Karpas-422 (cell line): ENCODE measurements at regions not wholly inside any gene's neighbourhood (a gene's known extent, or its start where the extent isn't known, plus 50 kb on each side); places are given as distances from the start of the nearest gene placed in this dataset.

Source experiments
- DNase-seq: peaks from one replicate; pipeline ENCODE4 v3.0.0-alpha.2; 2015
- H2AFZ ChIP-seq: fragments of 200-600 bp; sonication (generic); 2 replicates; pipeline ENCODE4 v1.6.1; 2014; ENCODE audit warnings: antibody characterized with exemption, low read length, mixed read lengths
- H3K27ac ChIP-seq: fragments of 200-600 bp; sonication (generic); 2 replicates; pipeline ENCODE4 v1.5.1; 2014; ENCODE audit warnings: mild to moderate bottlenecking, low read length, moderate library complexity
- H3K27me3 ChIP-seq: fragments of 200-600 bp; sonication (generic); 2 replicates; pipeline ENCODE4 v1.6.1; 2014; ENCODE audit warnings: low read length, mixed read lengths
- H3K36me3 ChIP-seq: fragments of 200-600 bp; sonication (generic); 2 replicates; pipeline ENCODE4 v1.6.1; 2014; ENCODE audit warnings: low read length, mixed read lengths; ENCODE audit not compliant: insufficient read depth
- H3K4me1 ChIP-seq: fragments of 200-600 bp; sonication (generic); 2 replicates; pipeline ENCODE4 v1.6.1; 2014; ENCODE audit warnings: mild to moderate bottlenecking, low read length, mixed read lengths
- H3K4me2 ChIP-seq: fragments of 200-600 bp; sonication (generic); 2 replicates; pipeline ENCODE4 v1.6.1; 2014; ENCODE audit warnings: low read length, low read depth, mild to moderate bottlenecking; ENCODE audit not compliant: poor library complexity, severe bottlenecking
- H3K4me3 ChIP-seq: fragments of 200-600 bp; sonication (generic); 2 replicates; pipeline ENCODE4 v1.5.1; 2014; ENCODE audit warnings: mild to moderate bottlenecking, antibody characterized with exemption, low read length, mixed read lengths
- H3K79me2 ChIP-seq: fragments of 200-600 bp; sonication (generic); 2 replicates; pipeline ENCODE4 v1.6.1; 2014; ENCODE audit warnings: mild to moderate bottlenecking, low read length, mixed read lengths
- H3K9ac ChIP-seq: fragments of 200-600 bp; sonication (generic); 2 replicates; pipeline ENCODE4 v1.6.0; 2014; ENCODE audit warnings: low read length
- H3K9me2 ChIP-seq: fragments of 200-600 bp; sonication (generic), shearing (Covaris generic); replicated peaks from 2 replicates; pipeline ENCODE4 v1.6.0; 2014; ENCODE audit warnings: mild to moderate bottlenecking, low read length, moderate library complexity; ENCODE audit not compliant: insufficient read depth
- H3K9me3 ChIP-seq: fragments of 300-700, 200-600 bp; sonication (generic); 2 replicates; pipeline ENCODE4 v1.6.1; 2014; ENCODE audit warnings: low read length, mixed read lengths
- H4K20me1 ChIP-seq: fragments of 200-600 bp; sonication (generic); 2 replicates; pipeline ENCODE4 v1.6.1; 2014; ENCODE audit warnings: mild to moderate bottlenecking, antibody characterized with exemption, low read length, low read depth; ENCODE audit not compliant: insufficient read depth

DNA sequence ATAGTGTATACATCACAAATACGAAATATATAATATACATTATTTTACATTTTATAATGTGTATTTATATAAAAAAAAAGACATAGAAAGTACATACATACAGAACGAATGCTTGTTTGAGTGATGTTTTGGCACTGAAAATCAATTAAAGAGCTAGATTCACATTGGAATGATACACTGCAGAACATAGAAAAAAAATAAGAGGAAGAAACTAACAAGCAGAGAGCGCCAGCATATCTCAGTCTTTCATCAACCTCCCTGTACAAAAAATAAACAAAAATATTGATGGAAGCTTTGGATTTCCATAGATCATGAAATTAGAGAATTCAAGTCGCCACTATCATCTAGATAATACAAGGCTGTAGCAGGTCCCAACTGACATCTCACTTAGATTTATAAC, 420.6 kb downstream of the CENPC start:
- no peak overlapping the region for H3K4me3 ChIP-seq
- H3K27me3 ChIP-seq, result no peaks in the 10 kb centered on the region
- no peaks in the 10 kb centered on the region for H4K20me1 ChIP-seq
- no peaks in the 10 kb centered on the region for H3K9me3 ChIP-seq
- DNase-seq, result no peak
- no peak overlapping the region for H3K9ac ChIP-seq
- H3K36me3 ChIP-seq, result no peaks in the 10 kb centered on the region
- no peaks in the 10 kb centered on the region for H3K79me2 ChIP-seq
- no peak overlapping the region for H2AFZ ChIP-seq
- H3K4me2 ChIP-seq, result no peak overlapping the region
- H3K4me1 ChIP-seq, result no peaks in the 10 kb centered on the region
- no peak overlapping the region for H3K27ac ChIP-seq
- no peaks in the 10 kb centered on the region for H3K9me2 ChIP-seq

GRCh38 chr4:67122029-67122428, 423.3 kb downstream of the CENPC start:
- Histone ChIP-seq H3K4me2 (no peak overlapping the region), H2AFZ (no peak overlapping the region), H3K9me3 (no peaks in the 10 kb centered on the region), H3K9ac (no peak overlapping the region), H3K79me2 (no peaks in the 10 kb centered on the region), H3K27me3 (no peaks in the 10 kb centered on the region), H3K9me2 (no peaks in the 10 kb centered on the region), H3K27ac (no peak overlapping the region), H4K20me1 (no peaks in the 10 kb centered on the region), H3K36me3 (no peaks in the 10 kb centered on the region), H3K4me3 (no peak overlapping the region), H3K4me1 (no peaks in the 10 kb centered on the region)
- peak; percentile 44 for DNase-seq

GRCh38 chr4:67120369-67120768, 424.9 kb downstream of the CENPC start:
- H3K27ac ChIP-seq, result no peak overlapping the region
- no peak overlapping the region for H3K4me2 ChIP-seq
- no peak overlapping the region for H3K4me3 ChIP-seq
- H3K9me3 ChIP-seq, result no peaks in the 10 kb centered on the region
- no peak overlapping the region for H2AFZ ChIP-seq
- H3K27me3 ChIP-seq, result no peaks in the 10 kb centered on the region
- H4K20me1 ChIP-seq, result no peaks in the 10 kb centered on the region
- DNase-seq, result no peak
- no peaks in the 10 kb centered on the region for H3K4me1 ChIP-seq
- H3K9ac ChIP-seq, result no peak overlapping the region
- H3K79me2 ChIP-seq, result no peaks in the 10 kb centered on the region
- no peaks in the 10 kb centered on the region for H3K9me2 ChIP-seq
- no peaks in the 10 kb centered on the region for H3K36me3 ChIP-seq

GRCh38 chr4:67109276-67109675, 436.0 kb downstream of the CENPC start:
- H2AFZ ChIP-seq, result no peak overlapping the region
- no peak overlapping the region for H3K4me3 ChIP-seq
- no peaks in the 10 kb centered on the region for H4K20me1 ChIP-seq
- H3K4me1 ChIP-seq, result no peaks in the 10 kb centered on the region
- H3K27me3 ChIP-seq, result no peaks in the 10 kb centered on the region
- H3K27ac ChIP-seq, result no peak overlapping the region
- H3K9me2 ChIP-seq, result no peaks in the 10 kb centered on the region
- no peaks in the 10 kb centered on the region for H3K9me3 ChIP-seq
- no peaks in the 10 kb centered on the region for H3K79me2 ChIP-seq
- no peak overlapping the region for H3K4me2 ChIP-seq
- no peaks in the 10 kb centered on the region for H3K36me3 ChIP-seq
- H3K9ac ChIP-seq, result no peak overlapping the region
- no peak for DNase-seq

GRCh38 chr4:67106861-67107460, 438.3 kb downstream of the CENPC start:
- Histone ChIP-seq H3K9ac (no peak overlapping the region), H3K4me3 (no peak overlapping the region), H3K79me2 (no peaks in the 10 kb centered on the region), H3K27me3 (no peaks in the 10 kb centered on the region), H3K4me2 (no peak overlapping the region), H2AFZ (no peak overlapping the region), H3K4me1 (no peaks in the 10 kb centered on the region), H4K20me1 (no peaks in the 10 kb centered on the region), H3K9me2 (no peaks in the 10 kb centered on the region), H3K9me3 (no peaks in the 10 kb centered on the region), H3K36me3 (no peaks in the 10 kb centered on the region), H3K27ac (no peak overlapping the region)
- no peak for DNase-seq

DNA sequence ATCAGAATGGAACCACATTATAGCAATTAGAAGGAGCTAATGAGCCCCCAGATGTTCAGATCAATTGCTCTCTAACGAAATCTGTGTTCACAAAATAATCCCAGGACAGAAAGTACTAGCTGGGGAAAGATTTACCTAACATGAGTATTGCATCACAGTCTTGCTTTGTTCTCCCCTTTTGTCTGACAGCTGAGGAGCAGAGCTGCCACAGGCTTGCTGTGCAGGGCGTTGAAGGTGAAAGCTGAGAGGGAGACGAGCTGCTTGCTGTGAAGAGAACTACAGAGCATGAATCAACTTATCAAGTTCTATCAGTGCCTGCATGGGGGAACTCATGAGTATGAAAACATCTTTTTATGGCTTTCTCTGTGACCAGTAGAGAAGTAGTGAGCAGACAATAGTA, 441.2 kb downstream of the CENPC start:
- Histone ChIP-seq H3K9me2 (no peaks in the 10 kb centered on the region), H2AFZ (no peak overlapping the region), H3K27me3 (no peaks in the 10 kb centered on the region), H3K4me2 (no peak overlapping the region), H3K4me3 (no peak overlapping the region), H3K36me3 (no peaks in the 10 kb centered on the region), H4K20me1 (no peaks in the 10 kb centered on the region), H3K79me2 (no peaks in the 10 kb centered on the region), H3K27ac (no peak overlapping the region), H3K9me3 (no peaks in the 10 kb centered on the region), H3K9ac (no peak overlapping the region), H3K4me1 (no peaks in the 10 kb centered on the region)
- no peak for DNase-seq

DNA sequence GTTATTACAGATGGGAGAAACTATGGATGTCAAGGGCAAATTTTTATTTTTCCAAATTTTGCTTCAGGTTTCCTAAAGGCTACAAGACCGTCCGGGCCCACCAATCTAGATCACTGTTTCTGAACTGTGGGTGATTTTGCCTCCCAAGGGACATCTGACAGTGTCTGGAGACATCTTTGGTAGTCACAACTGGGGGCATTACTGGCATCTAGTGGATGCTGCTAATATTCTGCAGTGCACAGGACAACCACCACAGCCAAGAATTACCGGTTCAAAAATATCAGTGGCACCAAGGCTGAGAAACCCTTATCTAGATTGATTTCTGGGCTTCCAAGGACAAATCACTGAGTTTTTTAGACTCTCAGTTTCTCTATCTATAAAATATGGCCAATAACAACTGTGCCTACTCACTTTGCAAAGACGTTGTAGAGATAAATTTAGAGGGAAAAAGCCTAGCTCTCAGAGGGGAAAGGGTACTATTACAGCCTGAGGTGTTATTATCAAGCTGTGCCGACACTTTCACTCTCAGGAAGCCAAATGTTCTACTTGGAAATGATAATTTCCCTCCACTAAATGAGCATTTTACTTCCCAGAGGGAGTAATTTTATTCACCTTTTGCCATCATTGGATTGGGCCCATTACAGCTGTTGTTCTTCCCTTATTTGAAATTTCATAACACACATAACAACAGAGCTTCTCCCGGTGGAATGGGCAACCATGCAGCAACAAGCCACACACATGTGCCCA, 442.1 kb downstream of the CENPC start:
- Histone ChIP-seq H3K36me3 (no peaks in the 10 kb centered on the region), H4K20me1 (no peaks in the 10 kb centered on the region), H3K79me2 (no peaks in the 10 kb centered on the region), H3K4me1 (no peaks in the 10 kb centered on the region), H3K9ac (no peak overlapping the region), H3K9me2 (no peaks in the 10 kb centered on the region), H3K27ac (no peak overlapping the region), H3K4me2 (no peak overlapping the region), H3K27me3 (no peaks in the 10 kb centered on the region), H2AFZ (no peak overlapping the region), H3K4me3 (no peak overlapping the region), H3K9me3 (no peaks in the 10 kb centered on the region)
- peak; percentile 52 for DNase-seq

- no peaks in the 10 kb centered on the region for H4K20me1 ChIP-seq
- H3K4me2 ChIP-seq, result no peak overlapping the region
- no peak overlapping the region for H3K4me3 ChIP-seq
- no peaks in the 10 kb centered on the region for H3K27me3 ChIP-seq
- H3K27ac ChIP-seq, result no peak overlapping the region
- no peak for DNase-seq
- no peak overlapping the region for H3K9ac ChIP-seq
- no peaks in the 10 kb centered on the region for H3K79me2 ChIP-seq
- no peaks in the 10 kb centered on the region for H3K9me2 ChIP-seq
- no peaks in the 10 kb centered on the region for H3K36me3 ChIP-seq
- no peak overlapping the region for H2AFZ ChIP-seq
- no peaks in the 10 kb centered on the region for H3K4me1 ChIP-seq
- no peaks in the 10 kb centered on the region for H3K9me3 ChIP-seq
Observed at GRCh38 chr4:67101612-67102011, 443.7 kb downstream of the CENPC start.
